ENCODE measurements at regions not wholly inside any gene's neighbourhood (a gene's known extent, or its start where the extent isn't known, plus 50 kb on each side); places are given as distances from the start of the nearest gene placed in this dataset.
"Not testable (repeated sequence)": the region's sequence is repeated elsewhere in the genome, so short reads cannot be mapped to it uniquely, and the experiment has no call there.

GRCh38 chr6:119686240-119686639, 336.7 kb upstream of the MAN1A1 start:
- DNase-seq, result no peak

DNA sequence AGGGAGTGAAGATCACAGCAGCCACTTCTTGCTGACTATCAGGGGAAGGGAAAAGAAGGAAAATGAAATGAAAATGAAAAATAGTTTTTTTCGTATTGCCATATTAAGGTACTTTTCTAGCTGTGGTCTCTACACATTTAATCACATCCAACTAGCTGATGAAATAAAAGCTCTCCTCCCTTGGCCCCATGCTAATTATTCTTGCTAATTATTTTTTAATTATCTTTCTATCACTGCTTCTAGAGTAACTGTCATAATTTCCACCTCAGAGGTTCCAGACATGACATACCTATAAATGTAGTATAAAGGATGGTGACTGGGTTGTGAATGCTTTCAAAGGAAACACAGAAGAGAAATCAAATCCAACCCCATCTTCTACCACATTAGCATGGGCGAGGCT, 334.1 kb upstream of the MAN1A1 start:
- DNase-seq, result no peak

- DNase-seq, result no peak
Measured at GRCh38 chr6:119683031-119683430, 333.5 kb upstream of the MAN1A1 start.

DNA sequence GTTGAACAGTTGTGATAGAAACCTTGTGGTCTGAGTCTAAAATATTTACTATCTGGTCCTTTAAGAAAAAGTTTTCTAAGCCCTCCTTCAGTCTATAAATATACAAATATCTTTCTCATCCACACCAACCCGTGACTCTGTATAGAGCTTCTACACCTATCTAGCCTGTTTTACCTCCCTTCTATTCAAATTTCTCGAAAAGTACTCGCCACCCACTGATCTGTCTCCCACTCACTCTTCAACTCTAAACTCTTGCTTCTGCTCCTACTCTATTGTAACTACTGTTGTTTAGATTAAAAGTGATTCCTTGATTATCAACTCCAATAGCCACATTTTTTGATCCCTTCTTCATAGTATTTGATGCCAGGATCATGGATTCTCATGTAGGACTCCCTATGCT, 329.4 kb upstream of the MAN1A1 start:
- DNase-seq, result no peak

GRCh38 chr6:119677384-119677783, 327.8 kb upstream of the MAN1A1 start:
- no peak for DNase-seq

DNA sequence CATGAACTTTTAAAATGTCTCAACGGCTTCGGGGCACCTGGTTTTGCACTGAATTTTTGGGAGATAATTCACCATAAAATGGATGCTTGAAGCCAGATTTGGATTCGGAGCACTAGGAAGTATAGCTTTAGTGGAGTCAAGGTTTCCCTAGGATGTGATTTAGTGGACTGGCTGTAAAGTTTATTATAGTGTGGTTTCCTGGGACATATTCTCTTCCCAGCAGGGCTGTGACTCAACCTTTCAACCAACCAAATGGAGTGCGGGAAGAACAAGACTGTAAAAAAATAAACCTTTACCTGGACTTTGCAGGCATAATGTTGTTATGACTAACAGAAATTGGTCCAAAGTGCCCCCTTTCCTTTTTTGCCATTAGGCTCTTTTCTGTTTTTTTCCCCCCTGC, 327.4 kb upstream of the MAN1A1 start:
- DNase-seq, result no peak

DNA sequence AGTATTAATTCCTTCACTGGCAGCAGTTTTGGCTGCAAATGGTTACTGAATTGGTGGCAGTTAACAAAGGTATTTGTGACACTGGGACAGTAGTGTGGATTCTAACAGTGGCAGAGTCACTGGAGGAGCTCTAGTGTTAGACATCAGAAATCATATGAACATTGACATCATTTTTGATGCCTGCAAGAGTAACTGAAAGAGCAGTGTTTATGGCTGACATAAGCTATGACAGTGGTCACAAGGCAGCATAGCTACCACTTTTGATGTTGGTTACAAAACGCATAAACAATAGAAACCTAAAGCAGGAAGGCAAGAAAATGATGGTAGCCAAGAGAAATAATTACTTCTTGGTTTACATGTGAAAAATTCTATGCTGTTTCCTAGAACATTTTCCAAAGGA, 326.7 kb upstream of the MAN1A1 start:
- no peak for DNase-seq

DNA sequence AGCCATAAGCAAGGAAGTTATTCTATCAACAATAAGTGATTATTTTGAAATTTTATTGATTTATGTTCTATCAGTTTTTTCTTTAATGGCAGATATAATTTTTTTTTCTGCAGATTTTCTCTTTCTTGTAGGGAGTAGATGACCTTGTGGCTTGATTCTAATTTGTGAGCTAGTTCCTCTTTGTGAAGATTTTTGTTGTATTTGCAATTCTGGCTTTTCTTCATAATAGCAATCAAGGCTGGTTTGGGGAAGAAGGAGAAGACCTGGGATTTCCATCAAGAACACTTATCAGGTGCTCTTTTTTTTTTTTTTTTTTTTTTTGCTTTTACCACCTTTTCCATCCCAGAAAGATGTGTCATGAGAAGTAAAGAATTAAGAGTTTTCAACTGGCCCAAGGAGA, 324.2 kb upstream of the MAN1A1 start:
- no peak for DNase-seq

DNA sequence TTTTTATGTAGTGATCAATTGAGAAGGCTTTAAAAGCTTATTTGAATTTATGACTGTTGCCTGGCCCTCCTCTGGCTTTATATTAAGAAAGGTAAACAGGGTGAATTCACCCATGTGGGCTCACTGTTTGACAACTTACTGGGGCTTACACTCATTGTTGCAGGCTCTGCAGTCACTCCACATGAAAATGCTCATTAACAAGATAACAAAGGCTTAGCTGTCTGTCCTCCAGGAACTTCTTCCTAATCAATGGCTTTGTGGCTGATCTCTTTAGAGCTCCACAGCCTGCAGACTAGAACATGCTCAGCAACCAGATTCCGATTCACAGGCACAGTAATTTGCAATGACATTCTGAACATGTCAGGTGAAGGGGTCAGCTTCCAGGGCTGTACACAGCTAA, 323.2 kb upstream of the MAN1A1 start:
- no peak for DNase-seq

GRCh38 chr6:119671105-119671504, 321.5 kb upstream of the MAN1A1 start:
- no peak for DNase-seq

DNA sequence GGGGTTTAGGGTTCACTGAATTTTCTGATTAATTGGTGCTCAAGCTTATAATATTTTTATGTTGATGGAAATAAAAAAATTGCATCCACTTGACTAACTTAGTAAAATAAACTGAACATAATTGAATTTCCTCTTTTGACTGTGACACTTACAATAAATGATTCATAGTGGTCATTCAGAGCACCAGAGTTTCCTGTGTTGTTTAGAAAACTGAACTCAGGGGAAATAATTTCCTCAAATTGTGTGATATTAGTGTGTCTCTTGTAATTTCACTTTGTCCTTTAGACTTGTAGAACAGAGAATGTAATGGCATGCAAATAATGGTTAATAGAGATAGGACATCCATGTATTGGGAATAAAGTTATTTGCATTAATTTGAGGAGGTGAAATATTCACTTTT, 319.7 kb upstream of the MAN1A1 start:
- DNase-seq, result no peak

- not testable (repeated sequence) for DNase-seq
Measured at GRCh38 chr6:119665432-119665831, 315.9 kb upstream of the MAN1A1 start.

- no peak for DNase-seq
Measured at GRCh38 chr6:119661628-119662027, 312.1 kb upstream of the MAN1A1 start.

DNA sequence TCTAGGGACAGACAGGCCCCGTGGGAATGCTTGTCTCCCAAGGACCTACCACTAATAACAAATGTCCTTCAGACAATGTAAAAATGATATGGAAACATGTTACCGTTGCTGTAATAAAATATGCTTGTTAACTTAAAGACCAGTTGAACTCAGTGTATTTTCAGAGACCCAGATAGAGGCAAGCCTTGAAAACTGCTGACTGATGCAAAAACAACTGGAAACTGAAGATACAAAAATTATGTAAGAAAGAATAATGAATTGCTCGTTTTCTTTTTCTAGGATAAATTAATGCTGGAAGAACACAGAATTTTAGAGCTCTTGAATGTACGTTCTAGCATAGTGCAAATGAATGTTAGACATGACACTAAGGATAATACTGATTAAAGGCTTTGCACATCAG, 311.5 kb upstream of the MAN1A1 start:
- DNase-seq, result no peak

DNA sequence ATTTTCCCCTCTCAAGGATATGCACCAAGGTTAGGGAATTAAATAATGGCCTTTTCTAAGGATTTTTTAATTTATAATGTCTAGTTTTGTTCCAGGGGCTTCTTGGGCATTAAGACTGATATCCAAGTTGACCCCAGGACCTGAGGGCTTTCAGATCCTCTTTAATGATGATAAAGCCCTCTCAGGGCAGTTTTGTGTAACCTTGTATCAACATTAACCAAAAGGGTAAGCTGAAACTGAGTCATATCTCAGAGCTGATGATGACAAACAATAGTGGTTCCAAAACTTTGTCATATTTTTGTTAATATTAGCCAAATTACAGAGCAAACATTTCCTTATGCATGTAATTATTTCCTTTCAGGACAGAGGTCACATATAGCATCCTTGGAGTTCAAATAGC, 309.4 kb upstream of the MAN1A1 start:
- DNase-seq, result no peak

DNA sequence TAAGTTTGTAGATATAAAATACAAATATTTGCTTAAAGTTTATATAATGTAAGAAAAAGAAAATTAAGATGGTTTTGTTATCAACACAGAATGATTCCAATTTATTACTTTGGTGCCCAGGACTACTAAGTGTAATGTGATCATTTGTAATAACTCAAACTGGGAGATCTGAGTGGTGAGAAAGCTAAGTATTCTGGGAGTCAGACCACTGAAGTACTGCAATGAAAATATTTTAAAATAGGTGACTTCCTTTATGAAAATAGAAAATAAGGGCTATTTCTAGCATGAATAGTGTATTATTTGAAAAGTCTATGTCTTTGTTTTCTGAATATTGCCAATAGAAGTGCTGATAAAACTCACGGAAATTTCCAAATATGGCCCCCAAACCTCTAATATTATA, 305.6 kb upstream of the MAN1A1 start:
- no peak for DNase-seq

DNA sequence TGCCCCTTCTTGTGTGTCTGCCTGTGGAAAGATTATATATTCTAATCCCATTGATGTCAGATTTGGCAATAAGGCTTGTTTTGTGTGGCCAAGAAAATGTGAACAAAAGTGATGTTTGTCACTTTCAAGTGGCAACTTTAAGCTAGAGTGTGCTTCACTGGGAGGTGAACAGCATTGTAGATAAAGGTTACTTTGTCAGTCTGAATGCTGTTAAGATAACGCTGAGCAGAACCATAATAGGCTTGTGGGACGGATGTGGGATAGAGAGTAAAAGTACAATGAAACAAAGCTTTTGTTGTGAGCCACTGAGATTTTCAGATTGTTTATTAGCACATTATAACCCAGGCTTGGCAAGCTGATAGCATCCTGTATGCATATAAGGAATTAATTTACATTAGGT, 303.8 kb upstream of the MAN1A1 start:
- no peak for DNase-seq

DNA sequence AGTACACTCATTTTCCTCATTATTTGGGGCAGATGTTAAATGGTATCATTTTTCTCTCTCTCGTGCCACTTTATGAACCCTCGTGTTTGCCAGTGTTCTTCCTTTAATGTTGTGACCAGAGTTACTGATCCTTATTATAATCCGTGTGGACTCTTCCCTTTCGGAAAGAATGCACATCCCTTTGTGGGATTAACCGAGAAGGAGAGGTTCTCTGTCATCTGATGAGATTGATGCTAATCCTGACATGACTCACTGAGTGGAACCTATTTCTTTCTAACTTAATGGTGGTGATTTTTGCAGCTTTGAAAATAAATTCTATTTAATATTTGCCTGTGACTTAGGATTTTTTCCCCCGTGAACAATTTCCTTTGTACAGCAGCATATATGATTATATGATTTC, 300.0 kb upstream of the MAN1A1 start:
- no peak for DNase-seq

DNA sequence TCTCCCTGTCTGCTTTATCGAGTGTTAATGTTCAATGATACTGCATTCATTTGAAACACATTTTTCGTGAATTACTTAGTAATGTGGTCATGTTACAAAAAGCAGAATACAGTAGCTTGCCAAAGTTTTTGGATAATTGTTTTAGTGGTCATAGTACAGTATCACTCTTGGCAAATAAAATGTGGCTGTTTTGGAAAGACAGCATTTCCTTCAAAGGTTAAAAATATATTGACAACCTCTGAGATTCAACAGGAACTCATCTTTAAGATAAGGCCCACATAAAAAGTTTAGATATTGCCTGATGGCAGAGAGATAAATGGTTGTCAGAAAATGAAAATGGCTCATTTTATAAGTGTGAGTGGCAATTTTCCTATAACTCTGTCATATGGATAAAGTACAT, 297.7 kb upstream of the MAN1A1 start:
- no peak for DNase-seq

DNA sequence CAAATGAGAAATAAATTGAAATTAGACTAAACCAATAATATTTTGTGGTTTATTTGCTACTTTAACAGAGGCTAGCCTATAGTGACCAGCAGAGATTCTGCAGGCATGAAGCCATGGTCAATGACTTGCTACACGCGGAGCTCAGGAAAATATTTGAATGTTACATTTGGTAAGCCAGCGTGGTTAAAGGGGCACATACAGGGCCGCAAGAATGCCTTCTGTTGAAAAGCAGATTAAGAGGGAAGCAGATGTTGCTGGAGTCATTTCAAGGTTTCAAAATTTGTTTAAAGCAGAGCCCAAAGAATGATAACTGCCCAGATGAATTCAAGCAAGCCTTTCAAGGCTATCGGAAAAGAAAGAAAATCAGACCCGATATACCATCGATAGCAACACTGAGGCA, 294.3 kb upstream of the MAN1A1 start:
- no peak for DNase-seq

DNA sequence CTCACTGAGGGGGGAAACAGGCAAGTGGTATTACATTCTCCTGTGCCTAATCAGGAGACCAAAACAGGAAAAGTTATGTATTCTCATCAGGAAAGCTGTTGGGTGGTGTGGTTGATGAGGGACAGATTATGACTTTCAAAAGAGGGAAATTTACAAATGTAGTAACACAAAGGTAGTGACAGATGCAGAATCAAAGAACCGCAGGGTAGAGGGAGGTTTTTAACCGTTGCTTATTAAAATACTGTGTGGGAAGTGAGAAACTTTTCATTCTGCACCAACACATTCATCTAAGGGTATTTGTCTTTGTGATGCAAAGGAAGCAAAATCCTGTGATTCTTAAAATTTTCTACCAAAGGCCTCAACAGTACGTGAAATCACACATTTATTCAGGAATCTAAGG, 288.2 kb upstream of the MAN1A1 start:
- DNase-seq, result no peak

GRCh38 chr6:119636060-119636459, 286.5 kb upstream of the MAN1A1 start:
- no peak for DNase-seq

GRCh38 chr6:119633461-119633860, 283.9 kb upstream of the MAN1A1 start:
- DNase-seq, result no peak

DNA sequence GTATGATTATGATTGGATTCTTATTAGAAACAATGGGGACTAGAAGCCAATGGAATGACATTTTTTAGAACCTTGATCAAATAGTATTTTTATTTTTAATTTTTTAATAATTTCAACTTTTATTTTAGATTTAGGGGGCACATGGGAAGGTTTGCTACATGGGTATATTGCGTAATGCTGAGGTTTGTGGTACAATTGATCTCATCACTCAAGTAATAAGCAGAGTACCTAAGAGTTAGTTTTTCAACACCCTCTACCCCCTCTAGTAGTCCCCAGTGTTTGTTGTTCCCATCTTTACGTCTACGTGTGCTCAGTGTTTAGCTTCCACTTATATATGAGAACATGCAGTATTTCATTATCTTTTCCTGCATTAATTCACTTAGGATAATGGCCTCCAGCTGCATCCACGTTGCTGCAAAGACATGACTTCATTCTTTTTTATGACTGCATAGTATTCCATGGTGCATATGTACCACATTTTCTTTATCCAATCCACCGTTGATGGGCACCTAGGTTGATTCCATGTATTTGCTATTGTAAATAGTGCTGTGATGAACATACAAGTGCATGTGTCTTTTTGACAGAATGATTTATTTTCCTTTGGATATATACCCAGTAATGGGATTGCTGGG, 281.1 kb upstream of the MAN1A1 start:
- no peak for DNase-seq

- DNase-seq, result no peak
Measured at GRCh38 chr6:119628691-119629594, 279.4 kb upstream of the MAN1A1 start.
